ENCODE measurements at regions not wholly inside any gene's neighbourhood (a gene's known extent, or its start where the extent isn't known, plus 50 kb on each side); places are given as distances from the start of the nearest gene placed in this dataset.

GRCh38 chr7:115475761-115476385 is 554.0 kb downstream of the MDFIC start:
- no peak for DNase-seq (ENCODE audit: low read depth)

- DNase-seq (ENCODE audit: low read depth) = no peak
Measured at GRCh38 chr7:115475206-115475605, 553.3 kb downstream of the MDFIC start.

- no peak for DNase-seq (ENCODE audit: low read depth)
Measured at GRCh38 chr7:115474137-115474536, 552.2 kb downstream of the MDFIC start.

DNA sequence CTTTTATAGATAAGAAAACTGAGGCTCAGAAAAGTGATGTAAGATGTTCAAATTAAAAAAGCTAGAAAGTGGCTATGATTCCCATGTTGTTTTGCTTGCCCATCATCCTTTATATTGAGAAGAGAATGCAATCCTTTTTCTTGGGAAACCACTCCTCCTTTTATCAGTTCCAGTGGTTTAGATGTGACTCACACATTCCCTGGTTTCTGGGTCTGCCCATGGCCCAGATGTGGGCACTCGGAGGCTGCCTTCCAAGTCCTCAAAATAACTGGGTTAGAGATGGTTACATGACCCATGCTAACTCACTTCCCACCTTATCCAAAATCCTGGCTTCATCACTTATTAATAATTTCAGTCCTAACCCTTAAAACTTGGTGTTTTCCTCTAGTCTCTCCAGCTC is 550.0 kb downstream of the MDFIC start:
- peak; percentile 85 for DNase-seq (ENCODE audit: low read depth)

GRCh38 chr7:115462301-115463015 is 540.6 kb downstream of the MDFIC start:
- DNase-seq (ENCODE audit: low read depth) = no peak

DNA sequence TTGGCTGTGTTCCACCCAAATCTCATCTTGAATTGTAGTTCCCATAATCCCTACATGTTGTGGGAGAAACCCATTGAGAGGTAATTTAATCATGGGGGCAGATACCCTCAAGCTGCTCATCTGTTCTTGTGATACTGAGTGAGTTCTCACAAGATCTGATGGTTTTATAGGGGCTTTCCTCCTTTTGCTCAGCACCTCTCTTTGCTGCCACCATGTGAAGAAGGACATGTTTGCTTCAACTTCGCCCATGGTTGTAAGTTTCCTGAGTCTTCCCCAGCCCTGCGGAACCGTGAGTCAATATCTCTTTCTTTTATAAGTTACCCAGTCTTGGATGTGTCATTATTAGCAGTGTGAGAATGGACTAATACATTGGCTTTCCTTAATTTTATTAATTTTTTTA is 527.8 kb downstream of the MDFIC start:
- DNase-seq (ENCODE audit: low read depth) = peak; percentile 14

GRCh38 chr7:115447495-115447894 is 525.6 kb downstream of the MDFIC start:
- DNase-seq (ENCODE audit: low read depth) = no peak

DNA sequence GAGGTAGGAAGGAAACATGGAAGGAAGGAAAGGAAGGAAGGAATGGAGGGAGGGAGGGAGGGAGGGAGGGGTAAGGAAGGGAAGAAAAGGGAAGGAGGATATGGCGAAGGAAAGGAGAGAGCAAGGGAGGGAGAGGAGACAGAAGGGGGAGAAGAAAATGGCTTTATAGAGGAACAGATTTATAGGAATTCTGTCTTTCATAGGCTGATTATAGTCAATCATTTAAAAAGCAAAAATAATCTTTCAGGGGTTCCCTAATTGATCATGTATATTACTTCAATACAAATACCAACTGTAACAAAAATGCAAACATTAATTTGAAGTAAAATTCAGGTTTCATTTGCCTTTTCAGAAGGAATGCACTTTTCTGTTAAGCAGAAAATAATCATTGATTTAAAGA is 519.1 kb downstream of the MDFIC start:
- DNase-seq (ENCODE audit: low read depth) = no peak

- DNase-seq (ENCODE audit: low read depth) = no peak
Measured at GRCh38 chr7:115435178-115435577, 513.3 kb downstream of the MDFIC start.

- DNase-seq (ENCODE audit: low read depth) = no peak
Measured at GRCh38 chr7:115429918-115430317, 508.0 kb downstream of the MDFIC start.

DNA sequence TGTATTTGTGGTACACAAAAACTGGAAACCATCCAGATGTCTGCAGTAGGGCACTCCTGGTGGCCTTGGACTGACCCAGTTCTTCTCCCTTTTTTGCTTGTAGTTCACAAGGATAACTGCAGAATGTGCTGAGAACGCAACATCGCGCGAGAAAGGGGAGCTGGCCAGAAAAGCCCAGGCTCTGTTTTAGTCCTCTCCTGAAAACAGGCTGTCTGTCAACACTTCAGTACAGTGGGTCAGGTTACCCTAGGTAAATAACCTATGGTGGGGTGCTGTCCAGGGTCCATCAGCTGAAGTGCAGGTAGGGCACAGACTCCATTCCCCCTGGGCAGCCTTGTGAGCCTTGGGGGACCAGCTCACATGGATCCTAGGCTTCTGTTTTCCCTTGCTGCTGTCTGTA is 495.8 kb downstream of the MDFIC start:
- DNase-seq (ENCODE audit: low read depth) = no peak

GRCh38 chr7:115410972-115411686 is 489.2 kb downstream of the MDFIC start:
- no peak for DNase-seq (ENCODE audit: low read depth)

DNA sequence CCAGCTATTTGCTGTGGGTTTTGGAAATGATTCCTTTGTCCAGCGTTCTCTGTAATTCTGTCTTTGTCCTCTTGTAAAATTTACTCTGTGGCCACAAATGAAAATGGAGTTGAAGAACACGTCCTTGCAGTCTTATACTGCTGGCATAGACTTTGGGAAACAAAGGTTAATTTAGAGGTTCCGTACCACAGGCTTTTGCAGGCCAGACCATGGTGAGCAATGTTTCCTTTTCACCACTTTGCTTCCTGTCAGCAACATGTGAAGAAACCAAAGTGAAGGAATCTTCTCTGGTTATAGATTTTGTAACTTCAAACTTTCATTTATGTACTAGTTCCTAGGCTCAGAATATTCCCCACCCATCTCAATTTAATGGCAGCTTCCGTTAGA is 488.5 kb downstream of the MDFIC start:
- no peak for DNase-seq (ENCODE audit: low read depth)

DNA sequence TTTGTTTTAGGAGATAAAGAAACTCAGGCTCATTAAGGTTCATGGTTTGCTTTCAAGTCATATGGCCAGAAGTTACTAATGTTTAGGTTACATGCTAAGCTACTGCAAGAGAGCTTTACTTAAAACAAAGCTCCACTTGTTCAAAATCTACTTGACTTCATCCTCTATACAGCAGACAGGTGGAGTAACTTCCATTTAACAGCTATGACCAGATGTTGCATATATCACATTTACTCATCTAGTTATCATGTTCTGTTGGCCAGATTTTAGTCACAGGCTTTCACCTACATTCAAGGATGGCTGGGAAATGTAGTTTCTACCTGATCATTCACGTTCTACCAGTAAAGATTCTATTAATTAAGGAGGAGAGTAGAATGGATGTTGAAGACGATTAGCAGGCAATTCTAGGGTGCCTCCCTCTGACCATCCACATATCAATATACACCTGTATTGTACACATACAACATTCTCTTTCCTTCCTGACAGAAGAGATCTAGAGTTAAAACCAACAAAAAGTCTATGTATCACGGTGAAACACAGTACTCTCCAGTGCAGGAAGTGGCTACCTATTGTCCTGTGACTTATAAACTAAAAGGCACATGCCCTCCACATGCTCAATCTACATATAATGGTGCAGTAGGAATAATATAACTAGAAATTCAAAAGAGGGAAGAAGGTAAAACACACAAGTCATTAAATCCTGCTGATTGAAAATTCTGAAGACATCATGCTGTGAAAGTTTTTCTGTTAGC is 488.0 kb downstream of the MDFIC start:
- no peak for DNase-seq (ENCODE audit: low read depth)

DNA sequence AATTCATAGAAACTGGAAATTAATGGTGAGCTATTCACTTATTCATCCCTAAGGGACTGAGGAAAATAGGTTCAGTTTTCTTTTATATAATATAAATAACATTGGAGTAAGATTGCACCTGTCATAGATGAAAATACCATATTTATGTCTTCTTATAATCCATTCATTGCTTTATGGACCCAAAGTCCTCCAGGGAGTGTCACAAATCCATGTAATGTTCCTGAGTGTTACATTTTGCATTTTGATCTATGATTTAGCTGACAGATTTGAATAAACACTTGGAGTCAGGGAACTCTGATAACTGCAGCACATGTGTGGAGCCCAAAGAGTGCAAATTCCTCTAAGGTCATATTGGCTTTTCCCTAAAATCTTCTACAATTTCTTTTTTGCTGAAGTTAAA is 484.3 kb downstream of the MDFIC start:
- no peak for DNase-seq (ENCODE audit: low read depth)

DNA sequence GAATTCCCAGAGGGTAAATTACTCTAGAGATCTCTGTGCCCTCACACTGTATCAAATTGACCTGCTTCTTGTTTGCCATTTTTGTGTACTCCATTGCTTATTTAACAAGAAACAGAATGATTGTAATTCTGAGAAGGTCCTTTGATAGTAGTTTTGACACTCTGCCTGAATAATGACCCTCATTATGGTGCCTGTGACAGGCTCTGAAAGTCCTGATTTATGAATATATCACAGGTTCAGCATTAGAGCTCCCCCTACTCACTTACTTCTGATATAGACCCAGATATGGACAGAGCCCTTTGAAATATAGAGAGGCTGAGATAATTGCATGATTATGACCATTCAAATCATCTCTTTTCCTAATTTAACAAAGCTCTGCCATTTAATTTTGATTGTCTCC is 465.2 kb downstream of the MDFIC start:
- no peak for DNase-seq (ENCODE audit: low read depth)

GRCh38 chr7:115379321-115379720 is 457.4 kb downstream of the MDFIC start:
- DNase-seq (ENCODE audit: low read depth) = no peak

DNA sequence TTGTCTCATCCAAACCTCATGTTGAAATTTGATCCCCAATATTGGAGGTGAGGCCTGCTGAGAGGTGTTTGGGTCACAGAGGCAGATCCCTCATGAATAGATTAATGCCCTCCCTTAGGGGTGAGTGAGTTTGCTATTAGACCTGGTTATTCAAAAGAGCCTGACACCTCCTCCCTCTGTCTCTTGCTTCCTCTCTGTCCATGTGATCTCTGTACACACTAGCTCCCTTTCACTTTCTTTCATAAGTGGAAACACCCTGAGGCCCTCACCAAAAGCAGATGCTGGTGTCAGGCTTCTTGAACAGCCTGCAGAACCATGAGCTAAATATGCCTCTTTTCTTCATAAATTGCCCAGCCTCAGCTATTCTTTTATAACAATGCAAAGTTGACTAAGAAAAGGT is 447.1 kb downstream of the MDFIC start:
- no peak for DNase-seq (ENCODE audit: low read depth)

GRCh38 chr7:115363916-115364315 is 442.0 kb downstream of the MDFIC start:
- DNase-seq (ENCODE audit: low read depth) = no peak

DNA sequence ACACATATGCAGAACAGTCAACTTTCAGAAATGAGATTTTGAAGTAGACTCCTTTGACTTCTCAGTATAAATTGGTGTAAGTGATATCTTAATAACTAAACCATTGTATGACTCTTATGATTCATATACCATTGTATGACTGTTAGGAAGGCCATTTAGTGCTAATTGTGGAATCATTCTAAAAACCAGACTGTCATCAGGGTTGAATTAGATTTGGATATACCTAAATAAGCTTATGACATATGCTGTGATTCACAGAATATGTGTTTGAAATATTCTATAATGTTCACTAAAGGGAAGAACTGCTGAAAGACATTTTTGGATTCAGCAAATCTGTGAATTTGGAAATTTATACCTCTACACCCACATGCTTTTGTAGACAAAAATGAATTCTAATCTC is 438.1 kb downstream of the MDFIC start:
- no peak for DNase-seq (ENCODE audit: low read depth)

DNA sequence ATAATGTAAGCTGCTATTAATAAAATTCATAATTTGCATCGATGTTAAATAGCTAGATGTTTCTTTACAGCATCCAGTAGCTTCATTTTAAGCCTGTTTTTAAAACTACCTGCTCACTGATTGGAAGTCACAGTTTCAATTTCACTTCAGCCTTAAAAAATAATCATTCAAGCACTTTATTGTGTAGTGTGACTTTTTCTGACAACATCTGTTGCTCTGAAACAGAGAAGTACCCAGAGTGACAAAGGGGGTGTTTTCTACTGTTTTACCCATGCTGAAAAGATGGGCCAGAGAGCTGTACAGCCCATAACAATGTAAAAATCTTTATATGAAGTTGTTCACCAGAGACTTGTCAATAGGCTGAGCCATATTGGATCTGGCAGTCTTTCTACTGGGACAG is 437.2 kb downstream of the MDFIC start:
- DNase-seq (ENCODE audit: low read depth) = no peak

GRCh38 chr7:115357703-115357999 is 435.8 kb downstream of the MDFIC start:
- no peak for DNase-seq (ENCODE audit: low read depth)
